CD14-positive monocyte (primary cell): ENCODE measurements at regions not wholly inside any gene's neighbourhood (a gene's known extent, or its start where the extent isn't known, plus 50 kb on each side); places are given as distances from the start of the nearest gene placed in this dataset.

Experiments
- DNase-seq, 3 donors: peaks; one replicate each; pipeline ENCODE4 v3.0.0-alpha.2; 2011 to 2022
- H2AFZ ChIP-seq: 2 replicates; pipeline ENCODE4 v1.6.0; 2012; ENCODE audit warnings: mild to moderate bottlenecking, low read depth, low read length, inconsistent platforms; ENCODE audit not compliant: insufficient read depth, poor library complexity, severe bottlenecking
- H3K27ac ChIP-seq, 2 donors: 1 replicate in 1 of 2; 2 replicates in 1 of 2; pipeline ENCODE4 v1.5.1; 2012 to 2013; ENCODE audit warnings: low read length in 2 of 2, control low read depth in 1 of 2, inconsistent platforms in 1 of 2, low read depth in 1 of 2, mild to moderate bottlenecking in 1 of 2
- H3K27me3 ChIP-seq, 2 donors: one replicate each; pipeline versions ENCODE4 v1.6.0 to v1.6.1; 2011 to 2013; ENCODE audit warnings: low read length in 2 of 2; ENCODE audit not compliant: control insufficient read depth in 2 of 2, insufficient read depth in 2 of 2
- H3K36me3 ChIP-seq, 2 donors: replicated peaks in 1 of 2; 1 replicate in 1 of 2; 2 replicates in 1 of 2; pipeline versions ENCODE4 v1.5.1 to v1.6.1; 2012 to 2013; ENCODE audit warnings: low read length in 2 of 2, control low read depth in 1 of 2, inconsistent platforms in 1 of 2, mild to moderate bottlenecking in 1 of 2; ENCODE audit not compliant: insufficient read depth in 2 of 2, control insufficient read depth in 1 of 2
- H3K4me1 ChIP-seq, 2 donors: 1 replicate in 1 of 2; 2 replicates in 1 of 2; pipeline versions ENCODE4 v1.5.1 to v1.6.1; 2012 to 2013; ENCODE audit warnings: low read length in 2 of 2, control low read depth in 1 of 2, inconsistent platforms in 1 of 2, mild to moderate bottlenecking in 1 of 2, moderate library complexity in 1 of 2; ENCODE audit not compliant: insufficient read depth in 2 of 2, control insufficient read depth in 1 of 2
- H3K4me2 ChIP-seq: replicated peaks from 2 replicates; pipeline ENCODE3; 2012; ENCODE audit warnings: low read length, moderate library complexity, mild to moderate bottlenecking; ENCODE audit not compliant: poor library complexity, severe bottlenecking; ENCODE audit errors: extremely low read depth
- H3K4me3 ChIP-seq, 3 experiments: fragments of 200-600 bp in 1 of 3; sonication (generic) in 1 of 3; replicated peaks in 1 of 3; 1 replicate in 2 of 3; 2 replicates in 1 of 3; pipeline ENCODE4 v1.5.1; 2011 to 2013; ENCODE audit warnings: low read length in 3 of 3, mild to moderate bottlenecking in 3 of 3, control low read depth in 2 of 3, low read depth in 2 of 3, inconsistent platforms in 1 of 3, moderate library complexity in 1 of 3
- H3K79me2 ChIP-seq: 2 replicates; pipeline ENCODE4 v1.6.0; 2012; ENCODE audit warnings: mild to moderate bottlenecking, control low read depth, inconsistent platforms, low read length, moderate library complexity; ENCODE audit not compliant: insufficient read depth
- H3K9ac ChIP-seq: 2 replicates; pipeline ENCODE4 v1.6.0; 2017; ENCODE audit warnings: low read length, mild to moderate bottlenecking; ENCODE audit not compliant: insufficient read depth, poor library complexity, severe bottlenecking
- H3K9me3 ChIP-seq, 2 donors: replicated peaks in 1 of 2; 1 replicate in 1 of 2; 2 replicates in 1 of 2; pipeline versions ENCODE4 v1.5.1 to v1.6.1; 2012 to 2013; ENCODE audit warnings: low read length in 2 of 2, control low read depth in 1 of 2; ENCODE audit not compliant: control insufficient read depth in 1 of 2, insufficient read depth in 1 of 2
- H4K20me1 ChIP-seq: 2 replicates; pipeline ENCODE4 v1.6.0; 2012; ENCODE audit warnings: mild to moderate bottlenecking, low read length, control low read depth, moderate library complexity; ENCODE audit not compliant: insufficient read depth
- H3K27ac Mint-ChIP-seq, 7 donors: one replicate each; pipeline ENCODE4 v1.8.0; 2020; ENCODE audit warnings: mild to moderate bottlenecking in 7 of 7, mixed read lengths in 7 of 7, moderate library complexity in 6 of 7, inconsistent platforms in 2 of 7
- H3K27me3 Mint-ChIP-seq, 3 donors: one replicate each; pipeline ENCODE4 v1.8.0; 2021 to 2022; ENCODE audit warnings: low read depth in 3 of 3, mild to moderate bottlenecking in 3 of 3, mixed read lengths in 3 of 3, moderate library complexity in 3 of 3, inconsistent platforms in 1 of 3
- H3K36me3 Mint-ChIP-seq, 2 donors: one replicate each; pipeline ENCODE4 v1.8.0; 2020; ENCODE audit warnings: mixed read lengths in 2 of 2, inconsistent platforms in 1 of 2, mild to moderate bottlenecking in 1 of 2
- H3K4me1 Mint-ChIP-seq: one replicate; pipeline ENCODE4 v1.8.0; 2020; ENCODE audit warnings: mild to moderate bottlenecking, mixed read lengths
- H3K4me3 Mint-ChIP-seq, 2 donors: one replicate each; pipeline ENCODE4 v1.8.0; 2020; ENCODE audit warnings: mild to moderate bottlenecking in 2 of 2, mixed read lengths in 2 of 2, moderate library complexity in 1 of 2
- H3K9me3 Mint-ChIP-seq, 7 donors: one replicate each; pipeline ENCODE4 v1.8.0; 2020 to 2022; ENCODE audit warnings: mixed read lengths in 7 of 7, mild to moderate bottlenecking in 6 of 7, moderate library complexity in 6 of 7, inconsistent platforms in 2 of 7
- CTCF ChIP-seq: fragments of 200-600 bp; IDR thresholded peaks from one replicate; pipeline ENCODE4 v1.8.0; 2022; ENCODE audit warnings: antibody characterized with exemption, mild to moderate bottlenecking
- WGBS: methylation state at CpG from one replicate; pipeline ENCODE4 v1.1.5; 2013; ENCODE audit warnings: missing lambda C conversion rate; ENCODE audit not compliant: insufficient coverage; 5-methylcytosine and 5-hydroxymethylcytosine counted together
- intact Hi-C, 2 donors: fragments of 100-400 bp; cut with micrococcal nuclease; formaldehyde crosslinking; loops; one replicate each; pipeline versions ENCODE4 v1.15.0 to v1.15.1; 2023

GRCh38 chr2:66830881-66831280, 396.0 kb downstream of the MEIS1 start:
- Histone ChIP-seq H3K9me3 (peaks cover 0 to 3% of the 10 kb centered on the region in 2 donors), H3K27ac (no peak overlapping the region), H3K9ac (no peak overlapping the region), H3K4me3 (no peak overlapping the region), H3K36me3 (no peaks in the 10 kb centered on the region), H3K27me3 (no peaks in the 10 kb centered on the region), H3K4me1 (no peaks in the 10 kb centered on the region), H3K4me2 (no peak overlapping the region), H4K20me1 (no peaks in the 10 kb centered on the region), H3K79me2 (no peaks in the 10 kb centered on the region), H2AFZ (no peak overlapping the region)
- Mint-ChIP-seq H3K27ac (no peak overlapping the region), H3K9me3 (peaks cover 0 to 7% (median 3%) of the 10 kb centered on the region in 7 donors), H3K4me1 (no peaks in the 10 kb centered on the region), H3K36me3 (no peaks in the 10 kb centered on the region), H3K4me3 (no peak overlapping the region), H3K27me3 (peaks cover 0 to 2% (median 0%) of the 10 kb centered on the region in 3 donors)
- no peak for DNase-seq
- intact Hi-C loops, result no loop called here
- TF ChIP-seq CTCF, result no peak
- 92% methylated on average over 3 of the region's 3 CpGs for WGBS

GRCh38 chr2:66832646-66833435, 397.9 kb downstream of the MEIS1 start:
- Histone ChIP-seq H3K4me1 (no peaks in the 10 kb centered on the region), H3K27ac (no peak overlapping the region), H3K4me2 (no peak overlapping the region), H3K79me2 (no peaks in the 10 kb centered on the region), H2AFZ (no peak overlapping the region), H3K36me3 (no peaks in the 10 kb centered on the region), H3K27me3 (no peaks in the 10 kb centered on the region), H3K9me3 (peaks cover 0 to 3% of the 10 kb centered on the region in 2 donors), H4K20me1 (no peaks in the 10 kb centered on the region), H3K4me3 (no peak overlapping the region), H3K9ac (no peak overlapping the region)
- Mint-ChIP-seq H3K36me3 (no peaks in the 10 kb centered on the region), H3K27ac (no peak overlapping the region), H3K4me1 (no peaks in the 10 kb centered on the region), H3K9me3 (peaks cover 0 to 7% (median 3%) of the 10 kb centered on the region in 7 donors), H3K27me3 (peaks cover 0 to 2% (median 1%) of the 10 kb centered on the region in 3 donors), H3K4me3 (no peak overlapping the region)
- WGBS, result 100% methylated on average over 4 of the region's 4 CpGs
- intact Hi-C loops, result no loop called here
- no peak for TF ChIP-seq CTCF
- no peak for DNase-seq
